Neuron (in vitro differentiated cells): ENCODE measurements at regions not wholly inside any gene's neighbourhood (a gene's known extent, or its start where the extent isn't known, plus 50 kb on each side); places are given as distances from the start of the nearest gene placed in this dataset.

Experiments
- H2AFZ ChIP-seq: one replicate; pipeline ENCODE4 v1.6.1; 2013; ENCODE audit warnings: low read depth, mild to moderate bottlenecking, inconsistent platforms, low read length, moderate library complexity
- H3K27me3 ChIP-seq: one replicate; pipeline ENCODE4 v1.6.1; 2013; ENCODE audit warnings: low read length; ENCODE audit not compliant: insufficient read depth
- H3K36me3 ChIP-seq: one replicate; pipeline ENCODE4 v1.6.1; 2013; ENCODE audit warnings: low read length; ENCODE audit not compliant: insufficient read depth
- H3K4me1 ChIP-seq: one replicate; pipeline ENCODE4 v1.6.1; 2013; ENCODE audit warnings: low read length; ENCODE audit not compliant: insufficient read depth
- H3K4me3 ChIP-seq: 2 replicates; pipeline ENCODE4 v1.5.1; 2013; ENCODE audit warnings: mild to moderate bottlenecking, low read length, moderate library complexity
- H3K9me3 ChIP-seq: one replicate; pipeline ENCODE4 v1.6.1; 2013; ENCODE audit warnings: low read length

- peaks cover 20% of the 10 kb centered on the region for H3K4me1 ChIP-seq
- H3K27me3 ChIP-seq, result no peaks in the 10 kb centered on the region
- peak overlapping the region; percentile 95 for H2AFZ ChIP-seq
- peak overlapping the region; percentile 43 for H3K4me3 ChIP-seq
- no peaks in the 10 kb centered on the region for H3K36me3 ChIP-seq
- no peaks in the 10 kb centered on the region for H3K9me3 ChIP-seq
Measured at GRCh38 chr2:144596073-144596871, 76.4 kb upstream of the ZEB2 start.

- no peaks in the 10 kb centered on the region for H3K9me3 ChIP-seq
- peaks cover 20% of the 10 kb centered on the region for H3K4me1 ChIP-seq
- H3K36me3 ChIP-seq, result no peaks in the 10 kb centered on the region
- no peaks in the 10 kb centered on the region for H3K27me3 ChIP-seq
- peak overlapping the region; percentile 43 for H3K4me3 ChIP-seq
- H2AFZ ChIP-seq, result peak overlapping the region; percentile 95
Measured at GRCh38 chr2:144595686-144596072, 75.8 kb upstream of the ZEB2 start.

- Histone ChIP-seq H3K36me3 (no peaks in the 10 kb centered on the region), H2AFZ (no peak overlapping the region), H3K9me3 (no peaks in the 10 kb centered on the region), H3K4me1 (peaks cover 20% of the 10 kb centered on the region), H3K27me3 (no peaks in the 10 kb centered on the region), H3K4me3 (peak overlapping the region; percentile 43)
Measured at GRCh38 chr2:144595279-144595678, 75.4 kb upstream of the ZEB2 start.

- Histone ChIP-seq H3K36me3 (no peaks in the 10 kb centered on the region), H3K9me3 (no peaks in the 10 kb centered on the region), H3K27me3 (no peaks in the 10 kb centered on the region), H2AFZ (no peak overlapping the region), H3K4me3 (no peak overlapping the region), H3K4me1 (peaks cover 20% of the 10 kb centered on the region)
Measured at GRCh38 chr2:144593803-144594202, 73.9 kb upstream of the ZEB2 start.

GRCh38 chr2:144592500-144593256 is 72.8 kb upstream of the ZEB2 start:
- H2AFZ ChIP-seq, result no peak overlapping the region
- no peaks in the 10 kb centered on the region for H3K9me3 ChIP-seq
- H3K4me3 ChIP-seq, result no peak overlapping the region
- H3K36me3 ChIP-seq, result no peaks in the 10 kb centered on the region
- H3K4me1 ChIP-seq, result peaks cover 22% of the 10 kb centered on the region
- no peaks in the 10 kb centered on the region for H3K27me3 ChIP-seq

- H3K27me3 ChIP-seq, result no peaks in the 10 kb centered on the region
- no peaks in the 10 kb centered on the region for H3K9me3 ChIP-seq
- no peaks in the 10 kb centered on the region for H3K36me3 ChIP-seq
- peaks cover 3% of the 10 kb centered on the region for H3K4me1 ChIP-seq
- H3K4me3 ChIP-seq, result no peak overlapping the region
- no peak overlapping the region for H2AFZ ChIP-seq
Measured at GRCh38 chr2:144587306-144587705, 67.4 kb upstream of the ZEB2 start.

- no peak overlapping the region for H3K4me3 ChIP-seq
- H2AFZ ChIP-seq, result no peak overlapping the region
- H3K4me1 ChIP-seq, result peaks cover 5% of the 10 kb centered on the region
- no peaks in the 10 kb centered on the region for H3K27me3 ChIP-seq
- no peaks in the 10 kb centered on the region for H3K36me3 ChIP-seq
- no peaks in the 10 kb centered on the region for H3K9me3 ChIP-seq
Measured at GRCh38 chr2:144586476-144586875, 66.6 kb upstream of the ZEB2 start.

GRCh38 chr2:144583741-144584453 is 64.0 kb upstream of the ZEB2 start:
- Histone ChIP-seq H3K27me3 (no peaks in the 10 kb centered on the region), H3K9me3 (no peaks in the 10 kb centered on the region), H2AFZ (no peak overlapping the region), H3K4me3 (no peak overlapping the region), H3K36me3 (no peaks in the 10 kb centered on the region), H3K4me1 (peaks cover 23% of the 10 kb centered on the region)

- Histone ChIP-seq H3K4me1 (peaks cover 23% of the 10 kb centered on the region), H3K4me3 (no peak overlapping the region), H3K9me3 (no peaks in the 10 kb centered on the region), H2AFZ (no peak overlapping the region), H3K27me3 (no peaks in the 10 kb centered on the region), H3K36me3 (no peaks in the 10 kb centered on the region)
Measured at GRCh38 chr2:144583381-144583729, 63.4 kb upstream of the ZEB2 start.

GRCh38 chr2:144582651-144583380 is 62.9 kb upstream of the ZEB2 start:
- H3K27me3 ChIP-seq, result no peaks in the 10 kb centered on the region
- no peak overlapping the region for H2AFZ ChIP-seq
- no peaks in the 10 kb centered on the region for H3K9me3 ChIP-seq
- H3K36me3 ChIP-seq, result no peaks in the 10 kb centered on the region
- no peak overlapping the region for H3K4me3 ChIP-seq
- peaks cover 23% of the 10 kb centered on the region for H3K4me1 ChIP-seq

- Histone ChIP-seq H2AFZ (no peak overlapping the region), H3K9me3 (no peaks in the 10 kb centered on the region), H3K36me3 (no peaks in the 10 kb centered on the region), H3K4me1 (peaks cover 21% of the 10 kb centered on the region), H3K27me3 (no peaks in the 10 kb centered on the region), H3K4me3 (no peak overlapping the region)
Measured at GRCh38 chr2:144580521-144581161, 60.7 kb upstream of the ZEB2 start.

- Histone ChIP-seq H3K4me3 (no peak overlapping the region), H3K27me3 (no peaks in the 10 kb centered on the region), H3K9me3 (no peaks in the 10 kb centered on the region), H3K36me3 (no peaks in the 10 kb centered on the region), H3K4me1 (peaks cover 21% of the 10 kb centered on the region), H2AFZ (no peak overlapping the region)
Measured at GRCh38 chr2:144579556-144579955, 59.6 kb upstream of the ZEB2 start.
